OCI-LY1 (cell line): ENCODE measurements at regions not wholly inside any gene's neighbourhood (a gene's known extent, or its start where the extent isn't known, plus 50 kb on each side); places are given as distances from the start of the nearest gene placed in this dataset.
"Not testable (repeated sequence)": the region's sequence is repeated elsewhere in the genome, so short reads cannot be mapped to it uniquely, and the experiment has no call there.

Source experiments
- EZH2 ChIP-seq: fragments of 200-600 bp; sonication (generic), shearing (Covaris generic); IDR thresholded peaks from 2 replicates; pipeline ENCODE4 v1.8.0; 2017; ENCODE audit warnings: borderline replicate concordance, mixed run types, mild to moderate bottlenecking, antibody characterized with exemption, low read length, moderate library complexity, mixed read lengths
- TF ChIP-seq, protein P1 (sequence below): fragments of 200-600 bp; sonication (generic), shearing (Covaris generic); IDR thresholded peaks from 2 replicates; pipeline ENCODE4 v1.5.1; 2017; ENCODE audit warnings: mild to moderate bottlenecking, antibody characterized with exemption, low read length, moderate library complexity, mixed read lengths

DNA sequence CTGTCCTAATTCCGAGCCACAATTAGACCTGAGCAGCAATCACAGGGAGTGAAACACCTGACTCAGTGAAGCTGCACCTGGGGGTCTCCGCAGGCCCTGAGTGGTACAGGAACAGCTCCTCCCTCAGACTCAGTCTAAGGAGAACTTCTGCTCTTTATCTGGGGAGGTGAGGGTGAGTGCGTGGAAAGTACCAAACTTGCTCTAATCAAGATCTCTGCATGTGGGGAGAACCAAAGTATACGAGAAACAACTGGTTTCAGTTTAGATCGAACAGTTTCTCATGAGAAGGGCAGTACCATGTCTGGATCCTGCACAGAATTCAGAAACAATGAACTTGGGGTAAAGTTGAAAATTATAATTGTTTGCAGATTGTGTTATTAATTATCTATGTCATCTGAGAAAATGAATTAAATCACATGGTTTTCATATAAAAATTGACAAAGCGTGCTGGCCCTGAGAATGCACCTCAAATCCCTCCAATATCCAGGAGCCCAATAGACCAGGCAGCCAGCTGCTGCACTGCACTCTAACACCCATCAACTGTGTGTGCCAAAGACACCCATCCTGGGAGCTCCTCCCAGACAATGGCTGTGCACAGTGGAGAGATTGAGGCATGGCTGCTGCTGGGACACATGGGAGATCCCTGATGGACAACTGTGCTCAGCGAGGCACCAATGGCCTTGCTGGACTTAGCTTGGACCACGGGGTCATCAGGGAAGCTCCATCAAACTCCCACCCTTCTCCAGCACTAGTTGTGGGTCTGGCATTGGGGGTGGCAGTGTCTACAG lies 803.8 kb downstream of the TMEM121 start:
- TF ChIP-seq, protein P1, sequence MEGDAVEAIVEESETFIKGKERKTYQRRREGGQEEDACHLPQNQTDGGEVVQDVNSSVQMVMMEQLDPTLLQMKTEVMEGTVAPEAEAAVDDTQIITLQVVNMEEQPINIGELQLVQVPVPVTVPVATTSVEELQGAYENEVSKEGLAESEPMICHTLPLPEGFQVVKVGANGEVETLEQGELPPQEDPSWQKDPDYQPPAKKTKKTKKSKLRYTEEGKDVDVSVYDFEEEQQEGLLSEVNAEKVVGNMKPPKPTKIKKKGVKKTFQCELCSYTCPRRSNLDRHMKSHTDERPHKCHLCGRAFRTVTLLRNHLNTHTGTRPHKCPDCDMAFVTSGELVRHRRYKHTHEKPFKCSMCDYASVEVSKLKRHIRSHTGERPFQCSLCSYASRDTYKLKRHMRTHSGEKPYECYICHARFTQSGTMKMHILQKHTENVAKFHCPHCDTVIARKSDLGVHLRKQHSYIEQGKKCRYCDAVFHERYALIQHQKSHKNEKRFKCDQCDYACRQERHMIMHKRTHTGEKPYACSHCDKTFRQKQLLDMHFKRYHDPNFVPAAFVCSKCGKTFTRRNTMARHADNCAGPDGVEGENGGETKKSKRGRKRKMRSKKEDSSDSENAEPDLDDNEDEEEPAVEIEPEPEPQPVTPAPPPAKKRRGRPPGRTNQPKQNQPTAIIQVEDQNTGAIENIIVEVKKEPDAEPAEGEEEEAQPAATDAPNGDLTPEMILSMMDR = not testable (repeated sequence)
- TF ChIP-seq EZH2 = not testable (repeated sequence)
